PC-3 (cell line): ENCODE measurements at regions not wholly inside any gene's neighbourhood (a gene's known extent, or its start where the extent isn't known, plus 50 kb on each side); places are given as distances from the start of the nearest gene placed in this dataset.

Source experiments
- ATAC-seq: fragments of 200-7000 bp; cut with Tn5 transposase; 2 replicates; pipeline ENCODE4 v1.9.1; 2020; ENCODE audit warnings: mild to moderate bottlenecking, moderate library complexity
- BruUV-seq: library from RNA; stranded (reverse); fragments of 400-500 nt; replicated peaks from 2 replicates; lab custom pipeline; 2021; lab: Mats Ljungman, UMichigan
- CTCF ChIA-PET: fragments of 300-600 bp; sonication (Branson Sonifier 250); formaldehyde crosslinking; loops from one replicate; lab custom pipeline; 2022; ENCODE audit warnings: antibody characterized with exemption; lab: Charles Lee
- POLR2A ChIA-PET: fragments of 300-600 bp; sonication (Branson Sonifier 250); formaldehyde crosslinking; loops from one replicate; lab custom pipeline; 2022; ENCODE audit warnings: antibody characterized with exemption; ENCODE audit not compliant: unreplicated experiment; lab: Charles Lee
- DNase-seq: peaks from one replicate; pipeline ENCODE4 v3.0.0-alpha.2; 2015
- H2AFZ ChIP-seq: fragments of 300-600 bp; sonication (generic); 2 replicates; pipeline ENCODE4 v1.6.0; 2016; ENCODE audit warnings: antibody characterized with exemption, low read length
- H3F3A ChIP-seq: fragments of 300-600 bp; sonication (generic); one replicate; pipeline ENCODE4 v1.6.0; 2017; ENCODE audit warnings: antibody characterized with exemption, low read length, control low read depth, mild to moderate bottlenecking; ENCODE audit not compliant: unreplicated experiment
- H3K27ac ChIP-seq: fragments of 300-600 bp; sonication (generic); 2 replicates; pipeline ENCODE4 v1.5.1; 2016; ENCODE audit warnings: mild to moderate bottlenecking, low read length
- H3K27me3 ChIP-seq: fragments of 300-600 bp; sonication (generic); 2 replicates; pipeline ENCODE4 v1.6.1; 2016; ENCODE audit warnings: low read length, mixed read lengths
- H3K36me3 ChIP-seq: fragments of 300-600 bp; sonication (generic); 2 replicates; pipeline ENCODE4 v1.6.1; 2016; ENCODE audit warnings: low read depth, mixed run types, low read length, mixed read lengths
- H3K4me1 ChIP-seq: fragments of 300-600 bp; sonication (generic); 2 replicates; pipeline ENCODE4 v1.5.1; 2016; ENCODE audit warnings: low read length; ENCODE audit not compliant: insufficient read depth
- H3K4me2 ChIP-seq: fragments of 300-600 bp; sonication (generic); 2 replicates; pipeline ENCODE4 v1.6.0; 2016; ENCODE audit warnings: low read length
- H3K4me3 ChIP-seq: fragments of 300-600 bp; sonication (generic); 2 replicates; pipeline ENCODE4 v1.5.1; 2016; ENCODE audit warnings: mild to moderate bottlenecking, low read length, mixed read lengths
- H3K79me2 ChIP-seq: fragments of 300-600 bp; sonication (generic); 2 replicates; pipeline ENCODE4 v1.6.1; 2017; ENCODE audit warnings: low read length, mixed read lengths
- H3K9ac ChIP-seq: fragments of 300-600 bp; sonication (generic); 2 replicates; pipeline ENCODE4 v1.6.0; 2016; ENCODE audit warnings: mild to moderate bottlenecking, low read length
- H3K9me2 ChIP-seq: fragments of 300-600 bp; sonication (generic); replicated peaks from 2 replicates; pipeline ENCODE4 v1.6.1; 2016; ENCODE audit warnings: mixed run types, low read length, mixed read lengths
- H3K9me3 ChIP-seq: fragments of 300-600 bp; sonication (generic); 2 replicates; pipeline ENCODE4 v1.6.1; 2016; ENCODE audit warnings: low read length, mixed read lengths
- H4K20me1 ChIP-seq: fragments of 300-600 bp; sonication (generic); 2 replicates; pipeline ENCODE4 v1.6.1; 2016; ENCODE audit warnings: low read length, mixed read lengths
- CTCF ChIP-seq: fragments of 300-600 bp; sonication (generic); conservative IDR thresholded peaks from 2 replicates; pipeline ENCODE4 v1.5.1; 2017; ENCODE audit warnings: antibody characterized with exemption, low read depth, mild to moderate bottlenecking, low read length
- EZH2 ChIP-seq: fragments of 300-600 bp; sonication (generic); IDR thresholded peaks from one replicate; pipeline ENCODE4 v1.6.1; 2017; ENCODE audit warnings: antibody characterized with exemption, mild to moderate bottlenecking, low read length; ENCODE audit not compliant: unreplicated experiment
- EZH2phosphoT487 ChIP-seq: fragments of 300-600 bp; sonication (generic); IDR thresholded peaks from 2 replicates; pipeline ENCODE4 v1.6.1; 2018; ENCODE audit warnings: mild to moderate bottlenecking, antibody characterized with exemption, low read length, borderline replicate concordance
- intact Hi-C: fragments of 100-400 bp; cut with micrococcal nuclease; formaldehyde crosslinking; loops from 2 replicates; pipeline ENCODE4 v1.9.0; 2023

- Histone ChIP-seq H3K4me2 (no peak overlapping the region), H3K9me2 (no peaks in the 10 kb centered on the region), H3K27ac (no peak overlapping the region), H3K9me3 (no peaks in the 10 kb centered on the region), H3K9ac (no peak overlapping the region), H3K4me3 (no peak overlapping the region), H3K4me1 (no peaks in the 10 kb centered on the region), H3K27me3 (no peaks in the 10 kb centered on the region), H3F3A (no peaks in the 10 kb centered on the region), H4K20me1 (no peaks in the 10 kb centered on the region), H3K79me2 (no peaks in the 10 kb centered on the region), H3K36me3 (no peaks in the 10 kb centered on the region), H2AFZ (no peak overlapping the region)
- intact Hi-C loops, result no loop called here
- no peak for DNase-seq
- CTCF ChIA-PET, result interaction anchor here (0.9 kb wide), 1 partner anchor 63 kb away, joined by 3 read pairs; no protein-coding TSS in a partner anchor
- BruUV-seq, result no TSS peak
- TF ChIP-seq EZH2 (no peak), CTCF (no peak), EZH2phosphoT487 (no peak)
- ATAC-seq, result no peak
- POLR2A ChIA-PET, result no interaction called here
Observed at GRCh38 chr3:107268469-107268868, 108.8 kb upstream of the CCDC54 start.

GRCh38 chr3:107269136-107269535 lies 108.1 kb upstream of the CCDC54 start:
- H3K4me2 ChIP-seq, result no peak overlapping the region
- no peaks in the 10 kb centered on the region for H3K9me3 ChIP-seq
- ATAC-seq (no peak), DNase-seq (no peak)
- H4K20me1 ChIP-seq, result no peaks in the 10 kb centered on the region
- ChIA-PET CTCF (interaction anchor here (0.6 to 0.9 kb wide), 2 partner anchors 32 to 63 kb away, joined by 3 to 5 read pairs; no protein-coding TSS in a partner anchor), POLR2A (no interaction called here)
- no peaks in the 10 kb centered on the region for H3K4me1 ChIP-seq
- no peak overlapping the region for H3K9ac ChIP-seq
- H3K9me2 ChIP-seq, result no peaks in the 10 kb centered on the region
- no peak overlapping the region for H3K4me3 ChIP-seq
- H3K27me3 ChIP-seq, result no peaks in the 10 kb centered on the region
- no peak overlapping the region for H2AFZ ChIP-seq
- H3K27ac ChIP-seq, result no peak overlapping the region
- no peak for TF ChIP-seq EZH2
- no peak for TF ChIP-seq CTCF
- no peak for TF ChIP-seq EZH2phosphoT487
- no peaks in the 10 kb centered on the region for H3K36me3 ChIP-seq
- no peaks in the 10 kb centered on the region for H3K79me2 ChIP-seq
- no peaks in the 10 kb centered on the region for H3F3A ChIP-seq
- intact Hi-C loops, result no loop called here
- no TSS peak for BruUV-seq

GRCh38 chr3:107271787-107272387 lies 105.4 kb upstream of the CCDC54 start:
- no TSS peak for BruUV-seq
- Histone ChIP-seq H4K20me1 (no peaks in the 10 kb centered on the region), H3K27me3 (no peaks in the 10 kb centered on the region), H3K79me2 (no peaks in the 10 kb centered on the region), H3K9me2 (no peaks in the 10 kb centered on the region), H3K9ac (no peak overlapping the region), H3K9me3 (no peaks in the 10 kb centered on the region), H3K4me3 (no peak overlapping the region), H3F3A (no peaks in the 10 kb centered on the region), H3K4me2 (no peak overlapping the region), H3K4me1 (no peaks in the 10 kb centered on the region), H3K27ac (no peak overlapping the region), H2AFZ (0 out of 2 replicates have a peak overlapping the region, but pooled peaks have one; percentile 8), H3K36me3 (no peaks in the 10 kb centered on the region)
- ATAC-seq (peak; percentile 88), DNase-seq (peak; percentile 60)
- ChIA-PET POLR2A (no interaction called here), CTCF (interaction anchor here (0.5 to 2.5 kb wide), 14 partner anchors 36 to 1626 kb away, joined by 3 to 29 read pairs (median 5); no protein-coding TSS in a partner anchor)
- intact Hi-C loops, result loop anchor here (1.0 kb wide), 5 partner anchors 36 to 240 kb away; no protein-coding TSS in a partner anchor
- TF ChIP-seq EZH2, result no peak
- TF ChIP-seq CTCF, result peak; percentile 92
